Neuronal stem cell (in vitro differentiated cells): ENCODE measurements at regions not wholly inside any gene's neighbourhood (a gene's known extent, or its start where the extent isn't known, plus 50 kb on each side); places are given as distances from the start of the nearest gene placed in this dataset.
A peak's percentile ranks its signal among the peaks of the same experiment; 100 is the strongest.
"Not testable (repeated sequence)": the region's sequence is repeated elsewhere in the genome, so short reads cannot be mapped to it uniquely, and the experiment has no call there.

Source experiments
- DNase-seq: peaks from one replicate; pipeline ENCODE4 v3.0.0-alpha.2; 2013; ENCODE audit warnings: low spot score
- H2AFZ ChIP-seq: one replicate; pipeline ENCODE4 v1.6.1; 2013; ENCODE audit warnings: mild to moderate bottlenecking, low read length, inconsistent platforms
- H2AK5ac ChIP-seq: 2 replicates; pipeline ENCODE4 v1.6.1; 2013; ENCODE audit warnings: low read depth, mild to moderate bottlenecking, inconsistent platforms, low read length, moderate library complexity, mixed read lengths
- H2BK120ac ChIP-seq: 2 replicates; pipeline ENCODE4 v1.6.1; 2013; ENCODE audit warnings: low read depth, mild to moderate bottlenecking, inconsistent platforms, low read length, moderate library complexity, mixed read lengths
- H2BK12ac ChIP-seq: one replicate; pipeline ENCODE4 v1.6.1; 2013; ENCODE audit warnings: low read length, inconsistent platforms
- H2BK15ac ChIP-seq: 2 replicates; pipeline ENCODE4 v1.6.1; 2013; ENCODE audit warnings: mild to moderate bottlenecking, low read length, inconsistent platforms, mixed read lengths
- H2BK5ac ChIP-seq: one replicate; pipeline ENCODE4 v1.6.1; 2013; ENCODE audit warnings: inconsistent platforms, mild to moderate bottlenecking, low read length, moderate library complexity
- H3K14ac ChIP-seq: one replicate; pipeline ENCODE4 v1.6.1; 2013; ENCODE audit warnings: low read length, inconsistent platforms
- H3K18ac ChIP-seq: 2 replicates; pipeline ENCODE4 v1.6.1; 2013; ENCODE audit warnings: low read length, inconsistent platforms
- H3K23ac ChIP-seq: 2 replicates; pipeline ENCODE4 v1.6.1; 2013; ENCODE audit warnings: low read depth, mild to moderate bottlenecking, mixed read lengths, low read length, inconsistent platforms; ENCODE audit not compliant: poor library complexity
- H3K27ac ChIP-seq: replicated peaks from 3 replicates; pipeline ENCODE4 v1.5.1; 2013; ENCODE audit warnings: low read length, inconsistent platforms
- H3K27me3 ChIP-seq, 3 experiments: 2 replicates each; pipeline ENCODE4 v1.6.1; 2013; ENCODE audit warnings: low read length in 3 of 3, mild to moderate bottlenecking in 2 of 3, inconsistent platforms in 1 of 3, low read depth in 1 of 3, mixed read lengths in 1 of 3, moderate library complexity in 1 of 3; ENCODE audit not compliant: control insufficient read depth in 3 of 3, insufficient read depth in 3 of 3
- H3K36me3 ChIP-seq, 2 donors: replicated peaks in 1 of 2; 2 replicates each; pipeline ENCODE4 v1.6.1; 2013; ENCODE audit warnings: low read length in 2 of 2; ENCODE audit not compliant: control insufficient read depth in 2 of 2, insufficient read depth in 2 of 2
- H3K4ac ChIP-seq: 2 replicates; pipeline ENCODE4 v1.6.1; 2013; ENCODE audit warnings: inconsistent platforms, mild to moderate bottlenecking, low read length, moderate library complexity
- H3K4me1 ChIP-seq, 2 donors: 1 replicate in 1 of 2; 2 replicates in 1 of 2; pipeline ENCODE4 v1.6.1; 2013; ENCODE audit warnings: low read length in 2 of 2, low read depth in 1 of 2; ENCODE audit not compliant: control insufficient read depth in 2 of 2, insufficient read depth in 1 of 2
- H3K4me2 ChIP-seq: one replicate; pipeline ENCODE4 v1.6.1; 2013; ENCODE audit warnings: mild to moderate bottlenecking, low read length, inconsistent platforms; ENCODE audit not compliant: insufficient read depth, poor library complexity, severe bottlenecking
- H3K4me3 ChIP-seq, 2 donors: 2 replicates each; pipeline ENCODE4 v1.5.1; 2013; ENCODE audit warnings: low read length in 2 of 2, mild to moderate bottlenecking in 2 of 2, inconsistent platforms in 1 of 2, moderate library complexity in 1 of 2
- H3K79me1 ChIP-seq: one replicate; pipeline ENCODE4 v1.6.1; 2013; ENCODE audit warnings: low read depth, mild to moderate bottlenecking, inconsistent platforms, low read length, moderate library complexity
- H3K9ac ChIP-seq: one replicate; pipeline ENCODE4 v1.6.1; 2013; ENCODE audit warnings: mild to moderate bottlenecking, low read depth, low read length, inconsistent platforms; ENCODE audit not compliant: poor library complexity
- H3K9me3 ChIP-seq, 2 donors: replicated peaks in 1 of 2; 2 replicates each; pipeline versions ENCODE3 to v1.6.1; 2013; ENCODE audit warnings: low read length in 2 of 2, mild to moderate bottlenecking in 2 of 2, inconsistent platforms in 1 of 2, low read depth in 1 of 2, mixed read lengths in 1 of 2, moderate library complexity in 1 of 2; ENCODE audit not compliant: control insufficient read depth in 2 of 2, insufficient read depth in 1 of 2
- H4K8ac ChIP-seq: one replicate; pipeline ENCODE4 v1.6.1; 2013; ENCODE audit warnings: low read depth, mild to moderate bottlenecking, inconsistent platforms, low read length, moderate library complexity
- H4K91ac ChIP-seq: one replicate; pipeline ENCODE4 v1.6.1; 2013; ENCODE audit warnings: low read length, low read depth, mild to moderate bottlenecking, inconsistent platforms; ENCODE audit not compliant: poor library complexity
- WGBS, 2 donors: extraction: QIAGEN DNeasy Blood & Tissue Kit; methylation state at CpG; one replicate each; pipeline ENCODE4 v1.1.7; 2013; ENCODE audit warnings: missing lambda C conversion rate in 2 of 2, mixed read lengths in 1 of 2; ENCODE audit not compliant: insufficient read length in 2 of 2, insufficient replicate concordance in 1 of 2; ENCODE audit errors: extremely low coverage in 2 of 2; 5-methylcytosine and 5-hydroxymethylcytosine counted together

DNA sequence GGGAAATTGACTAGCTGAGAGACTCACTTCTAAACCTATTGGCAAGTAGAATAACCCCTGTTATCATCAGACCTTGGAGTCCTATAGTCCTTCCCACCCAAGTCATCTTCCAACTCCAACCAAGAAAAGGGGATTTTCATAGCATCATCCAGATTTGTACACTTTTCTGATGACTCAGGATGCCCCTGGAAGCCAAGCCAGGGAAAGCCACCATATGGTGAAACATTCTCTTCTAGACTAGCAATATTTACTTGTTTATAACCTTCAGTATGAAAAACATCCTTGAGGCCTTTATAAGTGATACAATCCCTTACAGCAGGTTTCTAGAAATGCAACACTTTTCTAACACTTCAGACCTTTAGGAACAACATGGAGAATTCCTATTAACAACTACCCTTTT is 618.8 kb upstream of the CDH11 start:
- Histone ChIP-seq H3K4me1 (peaks cover 0 to 1% of the 10 kb centered on the region in 2 donors), H2BK120ac (no peak overlapping the region), H3K18ac (no peak overlapping the region)

DNA sequence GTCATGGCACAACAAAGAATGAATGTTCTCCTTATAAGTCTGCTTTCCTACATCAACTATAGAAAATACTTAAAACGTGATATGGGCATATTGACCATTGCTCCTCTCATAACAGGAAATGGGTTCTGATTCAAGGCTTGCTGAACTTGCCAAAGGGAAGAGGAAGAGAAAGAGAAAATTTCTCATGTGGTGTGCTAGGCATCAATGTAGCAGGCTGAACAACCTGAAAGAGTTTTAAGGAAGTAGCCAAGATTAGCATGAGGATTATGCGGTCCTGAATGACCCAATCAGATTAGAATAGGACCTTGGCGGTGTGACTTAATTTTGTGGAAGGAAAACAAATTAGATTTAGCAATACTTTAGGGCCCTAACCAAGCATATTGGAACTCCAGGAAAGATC is 617.7 kb upstream of the CDH11 start:
- no peaks in the 10 kb centered on the region for H3K9me3 ChIP-seq
- no peak overlapping the region for H2BK12ac ChIP-seq
- no peak overlapping the region for H4K8ac ChIP-seq
- H3K4me2 ChIP-seq: no peak overlapping the region
- no peak overlapping the region for H2BK15ac ChIP-seq
- H3K23ac ChIP-seq: no peak overlapping the region
- H3K14ac ChIP-seq: no peak overlapping the region
- no peak overlapping the region for H3K18ac ChIP-seq
- DNase-seq: no peak
- no peak overlapping the region for H2BK120ac ChIP-seq
- no peak overlapping the region for H3K9ac ChIP-seq
- no peak overlapping the region for H2AFZ ChIP-seq
- H2BK5ac ChIP-seq: no peak overlapping the region
- H2AK5ac ChIP-seq: no peak overlapping the region
- H3K27ac ChIP-seq: no peak overlapping the region
- H4K91ac ChIP-seq: no peak overlapping the region
- H3K79me1 ChIP-seq: no peaks in the 10 kb centered on the region
- no peaks in the 10 kb centered on the region for H3K36me3 ChIP-seq
- no peak overlapping the region for H3K4ac ChIP-seq
- no peaks in the 10 kb centered on the region for H3K27me3 ChIP-seq
- peaks cover 0 to 1% of the 10 kb centered on the region in 2 donors for H3K4me1 ChIP-seq
- no CpG with 5 or more reads among the region's 3 CpGs for WGBS, 2 donors
- H3K4me3 ChIP-seq: no peak overlapping the region

More for the DNA sequence above, 618.8 kb upstream of the CDH11 start:
- Histone ChIP-seq H3K4me3 (no peak overlapping the region), H3K9me3 (no peaks in the 10 kb centered on the region), H3K4me2 (no peak overlapping the region), H2AFZ (no peak overlapping the region), H3K14ac (no peak overlapping the region), H3K36me3 (no peaks in the 10 kb centered on the region), H4K91ac (no peak overlapping the region), H2BK5ac (no peak overlapping the region), H2BK12ac (no peak overlapping the region), H2AK5ac (no peak overlapping the region), H3K79me1 (no peaks in the 10 kb centered on the region), H3K4ac (no peak overlapping the region), H3K23ac (no peak overlapping the region), H3K27ac (no peak overlapping the region), H2BK15ac (no peak overlapping the region), H3K27me3 (no peaks in the 10 kb centered on the region), H4K8ac (no peak overlapping the region), H3K9ac (no peak overlapping the region)
- no peak for DNase-seq

DNA sequence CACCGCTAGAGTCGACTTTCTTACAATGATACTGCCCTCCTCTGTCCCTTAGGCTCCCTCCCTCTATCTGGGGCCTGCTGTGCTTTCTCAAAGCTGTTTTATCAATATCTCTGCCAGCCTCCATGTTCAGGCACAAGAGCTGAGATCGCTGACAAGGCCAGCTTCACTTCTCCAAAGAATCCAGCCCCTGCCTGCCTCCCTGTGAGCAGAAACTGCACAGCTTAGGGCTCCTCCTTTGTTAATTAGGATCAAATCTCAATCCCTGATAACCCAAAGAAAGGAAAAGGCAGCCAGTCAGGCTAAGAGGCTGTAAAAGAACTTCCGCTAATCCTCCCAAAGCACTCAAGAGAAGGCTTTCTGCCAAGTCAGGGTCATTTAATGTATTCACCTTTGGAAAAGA is 616.0 kb upstream of the CDH11 start:
- WGBS, 2 donors: no CpG with 5 or more reads among the region's 4 CpGs
- no peaks in the 10 kb centered on the region for H3K27me3 ChIP-seq
- H2BK12ac ChIP-seq: no peak overlapping the region
- no peak overlapping the region for H2BK15ac ChIP-seq
- H3K27ac ChIP-seq: peak overlapping the region; percentile 59
- peak overlapping the region; percentile 40 for H3K18ac ChIP-seq
- no peak overlapping the region for H4K91ac ChIP-seq
- H3K14ac ChIP-seq: no peak overlapping the region
- H3K36me3 ChIP-seq: no peaks in the 10 kb centered on the region
- H4K8ac ChIP-seq: no peak overlapping the region
- H2AFZ ChIP-seq: no peak overlapping the region
- no peak overlapping the region for H2BK5ac ChIP-seq
- H3K4me2 ChIP-seq: no peak overlapping the region
- peaks cover 0 to 1% of the 10 kb centered on the region in 2 donors for H3K4me1 ChIP-seq
- H2BK120ac ChIP-seq: no peak overlapping the region
- H3K23ac ChIP-seq: no peak overlapping the region
- no peaks in the 10 kb centered on the region for H3K79me1 ChIP-seq
- no peak overlapping the region for H2AK5ac ChIP-seq
- DNase-seq: peak; percentile 23
- no peak overlapping the region for H3K4me3 ChIP-seq
- H3K9ac ChIP-seq: no peak overlapping the region
- no peaks in the 10 kb centered on the region for H3K9me3 ChIP-seq
- H3K4ac ChIP-seq: no peak overlapping the region

GRCh38 chr16:65735615-65736014 is 613.8 kb upstream of the CDH11 start:
- not testable (repeated sequence) for H2AK5ac ChIP-seq, H3K79me1 ChIP-seq, H3K9me3 ChIP-seq, H2BK12ac ChIP-seq, H3K18ac ChIP-seq, H3K23ac ChIP-seq, H2BK15ac ChIP-seq, H3K36me3 ChIP-seq, H4K8ac ChIP-seq, H2BK120ac ChIP-seq, DNase-seq, H3K27me3 ChIP-seq, H3K4me1 ChIP-seq, H2BK5ac ChIP-seq, H2AFZ ChIP-seq, H3K9ac ChIP-seq, H4K91ac ChIP-seq, H3K4me2 ChIP-seq, H3K14ac ChIP-seq, H3K4me3 ChIP-seq, H3K27ac ChIP-seq, H3K4ac ChIP-seq
